Panc1 (cell line): ENCODE measurements at regions not wholly inside any gene's neighbourhood (a gene's known extent, or its start where the extent isn't known, plus 50 kb on each side); places are given as distances from the start of the nearest gene placed in this dataset.

Experiments used
- ATAC-seq: fragments of 200-7000 bp; cut with Tn5 transposase; 2 replicates; pipeline ENCODE4 v1.9.1; 2020; ENCODE audit warnings: mild to moderate bottlenecking, moderate library complexity
- BruUV-seq: library from RNA; stranded (reverse); fragments of 400-500 nt; replicated peaks from 2 replicates; lab custom pipeline; 2021; lab: Mats Ljungman, UMichigan
- CTCF ChIA-PET: fragments of 300-600 bp; sonication (Branson Sonifier 250); formaldehyde crosslinking; loops from one replicate; lab custom pipeline; 2022; ENCODE audit warnings: antibody characterized with exemption; lab: Charles Lee
- POLR2A ChIA-PET: fragments of 300-600 bp; sonication (Branson Sonifier 250); formaldehyde crosslinking; loops from one replicate; lab custom pipeline; 2022; ENCODE audit warnings: antibody characterized with exemption; lab: Charles Lee
- DNase-seq: peaks from one replicate; pipeline ENCODE4 v3.0.0-alpha.2; 2010; ENCODE audit warnings: low read depth, low spot score
- H3K27ac ChIP-seq: 2 replicates; pipeline ENCODE4 v1.5.1; 2011; ENCODE audit warnings: mild to moderate bottlenecking, low read length, inconsistent platforms
- H3K27me3 ChIP-seq: fragments of 200-500 bp; sonication (Bioruptor generic); 2 replicates; pipeline ENCODE4 v1.6.0; 2014; ENCODE audit warnings: low read length, inconsistent platforms; ENCODE audit not compliant: control insufficient read depth, insufficient read depth
- H3K36me3 ChIP-seq: fragments of 200-500 bp; sonication (Bioruptor generic); 2 replicates; pipeline ENCODE4 v1.5.1; 2014; ENCODE audit warnings: inconsistent platforms, mild to moderate bottlenecking, low read length, moderate library complexity; ENCODE audit not compliant: control insufficient read depth, insufficient read depth
- H3K4me1 ChIP-seq: 2 replicates; pipeline ENCODE4 v1.5.1; 2011; ENCODE audit warnings: inconsistent platforms, mild to moderate bottlenecking, low read length, moderate library complexity; ENCODE audit not compliant: control insufficient read depth, insufficient read depth
- H3K4me3 ChIP-seq, 2 experiments: 2 replicates each; pipeline ENCODE4 v1.5.1; 2011 to 2012; ENCODE audit warnings: low read depth in 2 of 2, low read length in 2 of 2, mild to moderate bottlenecking in 2 of 2, inconsistent platforms in 1 of 2, moderate library complexity in 1 of 2
- H3K9me3 ChIP-seq: fragments of 200-500 bp; sonication (Bioruptor generic); 2 replicates; pipeline ENCODE4 v1.5.1; 2014; ENCODE audit warnings: low read depth, mild to moderate bottlenecking, inconsistent platforms, low read length, moderate library complexity; ENCODE audit not compliant: control insufficient read depth, insufficient read depth
- CTCF ChIP-seq: fragments of 450-650 bp; IDR thresholded peaks from 2 replicates; pipeline ENCODE4 v1.5.1; 2017; ENCODE audit warnings: mild to moderate bottlenecking
- POLR2AphosphoS5 ChIP-seq: IDR thresholded peaks from 2 replicates; pipeline ENCODE4 v1.6.1; 2012; ENCODE audit warnings: mild to moderate bottlenecking, low read depth, low read length, moderate library complexity
- REST ChIP-seq, 2 experiments: IDR thresholded peaks; 2 replicates each; pipeline ENCODE4 v1.6.1; 2011 to 2012; ENCODE audit warnings: low read depth in 2 of 2, control low read depth in 1 of 2, low read length in 1 of 2, mild to moderate bottlenecking in 1 of 2, moderate library complexity in 1 of 2; ENCODE audit not compliant: insufficient read depth in 1 of 2
- SIN3A ChIP-seq: IDR thresholded peaks from 2 replicates; pipeline ENCODE4 v1.6.1; 2012; ENCODE audit warnings: low read depth, mild to moderate bottlenecking, low read length, moderate library complexity, borderline replicate concordance; ENCODE audit not compliant: insufficient read depth
- TCF7L2 ChIP-seq: IDR thresholded peaks from 2 replicates; pipeline ENCODE4 v1.6.1; 2011; ENCODE audit warnings: mild to moderate bottlenecking, low read depth, low read length, inconsistent platforms
- in situ Hi-C: cut with HindIII; loops from 2 replicates; pipeline ENCODE4 v1.10.0; 2016; ENCODE audit warnings: low sequenced_read_pairs, low pct_unique_long_range_greater_than_20kb
- intact Hi-C: fragments of 100-400 bp; cut with micrococcal nuclease; formaldehyde crosslinking; loops from one replicate; pipeline ENCODE4 v1.10.0; 2022; ENCODE audit not compliant: unreplicated experiment

DNA sequence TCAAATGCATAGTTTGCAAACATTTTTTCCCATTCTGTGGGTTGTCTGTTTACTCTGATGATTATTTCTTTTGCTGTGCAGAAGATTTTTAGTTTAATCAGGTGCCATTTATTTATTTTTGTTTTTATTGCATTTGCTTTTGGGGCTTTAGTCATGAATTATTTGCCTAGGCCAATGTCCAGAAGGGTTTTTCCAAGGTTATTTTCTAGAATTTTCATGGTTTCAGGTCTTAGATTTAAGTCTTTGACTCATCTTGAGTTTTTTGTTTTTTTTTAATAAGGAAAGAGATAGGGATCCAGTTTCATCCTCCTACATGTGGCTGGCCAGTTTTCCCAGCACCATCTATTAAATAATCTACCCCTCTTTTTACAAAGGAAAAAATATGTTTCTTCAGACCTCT is 57.2 kb upstream of the TMEM260 start:
- no peaks in the 10 kb centered on the region for H3K36me3 ChIP-seq
- DNase-seq = no peak
- ChIA-PET CTCF (no interaction called here), POLR2A (no interaction called here)
- in situ Hi-C loops (no loop called here), intact Hi-C loops (no loop called here)
- no peak overlapping the region for H3K4me3 ChIP-seq
- TF ChIP-seq CTCF (no peak), REST (IDR thresholded peaks at IDR 0.05; ENCODE audit: insufficient read depth in 1 of 2, low read depth in 2 of 2, low read length in 1 of 2) (no peak), POLR2AphosphoS5 (no peak), TCF7L2 (no peak), SIN3A (no peak)
- no peak for ATAC-seq
- H3K9me3 ChIP-seq = no peaks in the 10 kb centered on the region
- no TSS peak for BruUV-seq
- H3K4me1 ChIP-seq = no peaks in the 10 kb centered on the region
- peaks cover 17% of the 10 kb centered on the region for H3K27me3 ChIP-seq
- no peak overlapping the region for H3K27ac ChIP-seq

DNA sequence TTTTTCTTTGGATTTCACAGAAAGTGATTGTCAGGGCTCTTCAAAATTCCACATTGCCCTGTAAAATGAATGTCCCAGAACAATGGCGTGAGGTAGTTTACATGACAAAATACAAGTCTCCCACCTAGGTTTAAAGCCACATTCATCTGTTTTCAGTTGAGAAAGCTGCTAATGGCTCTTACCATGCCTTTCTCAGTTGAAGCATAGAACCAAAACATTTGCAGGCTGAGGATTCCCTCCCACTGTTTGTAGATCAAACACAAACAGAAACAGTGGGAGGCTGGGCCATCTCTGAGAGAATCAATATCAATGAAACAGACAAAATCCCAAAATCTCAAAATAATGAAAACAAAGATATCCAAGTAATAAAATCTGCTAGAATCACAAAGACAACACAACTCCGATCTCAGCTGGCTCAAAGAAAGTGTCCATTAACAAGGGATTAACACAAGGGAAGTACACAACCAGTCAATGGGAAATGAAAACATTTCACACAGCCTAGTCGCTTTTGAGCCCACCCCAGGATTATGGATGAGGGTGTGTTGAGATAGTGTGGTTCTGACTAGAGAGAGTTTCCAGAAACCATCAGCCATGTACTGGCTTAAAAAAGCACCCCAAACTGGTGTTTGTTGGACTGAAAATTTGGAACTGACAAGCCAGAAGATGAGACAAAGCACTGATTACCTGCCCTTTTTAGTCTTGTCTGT is 54.5 kb upstream of the TMEM260 start:
- DNase-seq (no peak), ATAC-seq (no peak)
- TF ChIP-seq SIN3A = no peak
- TF ChIP-seq TCF7L2 = no peak
- no peak for TF ChIP-seq CTCF
- no peak for TF ChIP-seq REST (IDR thresholded peaks at IDR 0.05; ENCODE audit: insufficient read depth in 1 of 2, low read depth in 2 of 2, low read length in 1 of 2)
- TF ChIP-seq POLR2AphosphoS5 = no peak
- Histone ChIP-seq H3K27ac (no peak overlapping the region), H3K36me3 (no peaks in the 10 kb centered on the region), H3K4me1 (no peaks in the 10 kb centered on the region), H3K4me3 (no peak overlapping the region), H3K27me3 (peaks cover 8% of the 10 kb centered on the region; the same call in 1 of the 2 replicates), H3K9me3 (no peaks in the 10 kb centered on the region)
- in situ Hi-C loops (no loop called here), intact Hi-C loops (no loop called here)
- POLR2A ChIA-PET = no interaction called here
- no TSS peak for BruUV-seq
- CTCF ChIA-PET = no interaction called here
